Pancreas (tissue), 10 donors: ENCODE measurements at regions not wholly inside any gene's neighbourhood (a gene's known extent, or its start where the extent isn't known, plus 50 kb on each side); places are given as distances from the start of the nearest gene placed in this dataset.
A peak's percentile ranks its signal among the peaks of the same experiment; 100 is the strongest.

ENCODE experiments used
- ATAC-seq, 4 donors: fragments of 200-7000 bp; cut with Tn5 transposase; one replicate each; pipeline versions ENCODE4 v1.8.0 to v1.9.1; 2020; ENCODE audit warnings: mild to moderate bottlenecking in 4 of 4, moderate library complexity in 4 of 4
- DNase-seq, 6 donors: peaks; one replicate each; pipeline ENCODE4 v3.0.0-alpha.2; 2020
- FAIRE-seq: peaks from 2 replicates; lab custom pipeline; 2012; peaks lifted over from hg19 to GRCh38; lab: Jason Lieb, UNC
- H3K27ac ChIP-seq, 4 donors: fragments of 200-600 bp; sonication (generic); 1 replicate in 3 of 4; 2 replicates in 1 of 4; pipeline versions ENCODE4 v1.5.0 to v1.8.0; 2020
- H3K27me3 ChIP-seq, 4 donors: fragments of 200-600 bp; one replicate each; pipeline ENCODE4 v1.8.0; 2021
- H3K36me3 ChIP-seq, 3 donors: fragments of 200-600 bp; sonication (generic) in 1 of 3; one replicate each; pipeline versions ENCODE4 v1.5.0 to v1.8.0; 2020 to 2021
- H3K4me1 ChIP-seq, 3 donors: fragments of 200-600 bp; one replicate each; pipeline ENCODE4 v1.8.0; 2021
- H3K4me3 ChIP-seq, 4 donors: fragments of 200-600 bp; sonication (generic) in 2 of 4; one replicate each; pipeline versions ENCODE4 v1.5.0 to v1.8.0; 2020 to 2021
- H3K9me3 ChIP-seq, 4 donors: fragments of 200-600 bp; one replicate each; pipeline ENCODE4 v1.8.0; 2021
- CTCF ChIP-seq, 4 donors: fragments of 200-600 bp; sonication (generic) in 3 of 4; IDR thresholded peaks; one replicate each; pipeline versions ENCODE4 v1.5.0 to v1.8.0; 2021; ENCODE audit warnings: antibody characterized with exemption in 4 of 4
- WGBS, 2 donors: extraction: QIAGEN DNeasy Blood & Tissue Kit; methylation state at CpG; one replicate each; pipeline ENCODE4 v1.1.7; 2013; 5-methylcytosine and 5-hydroxymethylcytosine counted together
- intact Hi-C, 3 donors: fragments of 100-400 bp; cut with DNase I; formaldehyde crosslinking; loops; one replicate each; pipeline versions ENCODE4 v1.11.1 to v1.14.2; 2022
- donor health status: healthy with polysubstance abuse.
- donor health status: DM: no; HTN: no; CAD: no; lungs with moderate emphysema.
- donor health status: DM: no; HTN: no; CAD: no.
- donor health status: control.
- donor health status: control.
- donor health status: Bipolar disorder and iron deficiency.
- donor health status: DM: yes; HTN: yes; CAD: no.
- donor health status: DM: no; HTN: no; CAD: no.
- donor health status: DM: no; HTN: no; CAD: no.
- donor health status: DM: yes; HTN: yes; CAD: no.

- Histone ChIP-seq H3K4me3 (no peak overlapping the region), H3K27ac (no peak overlapping the region), H3K27me3 (no peaks in the 10 kb centered on the region), H3K9me3 (no peaks in the 10 kb centered on the region), H3K36me3 (no peaks in the 10 kb centered on the region), H3K4me1 (no peaks in the 10 kb centered on the region)
- intact Hi-C loops, result no loop called here
- DNase-seq, result no peak
- FAIRE-seq, result no peak
- WGBS, 2 donors, result 28 to 35% methylated on average over 4 of the region's 4 CpGs
- ATAC-seq, result peak in 2 of 4 donors; percentile 44 to 48
- no peak for TF ChIP-seq CTCF (IDR thresholded peaks at IDR 0.05)
Measured at GRCh38 chr17:68662037-68662432, 60.9 kb upstream of the FAM20A start.

- H3K4me1 ChIP-seq, result no peaks in the 10 kb centered on the region
- ATAC-seq, result no peak
- H3K4me3 ChIP-seq, result no peak overlapping the region
- no peak for FAIRE-seq
- H3K27ac ChIP-seq, result no peak overlapping the region
- intact Hi-C loops, result no loop called here
- no peak for TF ChIP-seq CTCF (IDR thresholded peaks at IDR 0.05)
- H3K27me3 ChIP-seq, result no peaks in the 10 kb centered on the region
- H3K9me3 ChIP-seq, result no peaks in the 10 kb centered on the region
- 73 to 79% methylated on average over 3 of the region's 3 CpGs for WGBS, 2 donors
- no peaks in the 10 kb centered on the region for H3K36me3 ChIP-seq
- no peak for DNase-seq
Measured at GRCh38 chr17:68661265-68662036, 60.3 kb upstream of the FAM20A start.

DNA sequence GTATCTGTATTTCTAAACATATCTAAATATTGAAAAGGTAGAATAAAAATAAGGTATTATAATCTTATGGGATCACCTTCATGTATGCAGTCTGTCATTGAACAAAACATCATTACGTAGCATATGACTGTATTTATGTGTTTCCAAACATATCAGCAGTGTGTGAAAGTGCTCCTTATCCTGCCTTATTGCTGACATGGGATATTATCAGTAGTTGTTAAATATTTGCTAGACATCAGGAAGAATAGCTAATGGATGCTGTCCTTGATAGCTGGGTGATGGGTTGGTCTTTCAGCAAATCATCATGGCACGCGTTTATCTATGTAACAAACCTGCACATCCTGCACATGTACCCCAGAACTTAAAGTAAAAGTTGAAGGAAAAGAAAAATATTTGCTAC is 59.1 kb upstream of the FAM20A start:
- no peaks in the 10 kb centered on the region for H3K4me1 ChIP-seq
- FAIRE-seq (no peak), ATAC-seq (peak in 1 of 4 donors; percentile 58), DNase-seq (no peak)
- intact Hi-C loops, result no loop called here
- H3K27me3 ChIP-seq, result no peaks in the 10 kb centered on the region
- TF ChIP-seq CTCF (IDR thresholded peaks at IDR 0.05), result no peak
- H3K4me3 ChIP-seq, result no peak overlapping the region
- WGBS, 2 donors, result 46 to 61% methylated on average over 3 of the region's 3 CpGs
- H3K9me3 ChIP-seq, result no peaks in the 10 kb centered on the region
- H3K27ac ChIP-seq, result no peak overlapping the region
- H3K36me3 ChIP-seq, result no peaks in the 10 kb centered on the region

DNA sequence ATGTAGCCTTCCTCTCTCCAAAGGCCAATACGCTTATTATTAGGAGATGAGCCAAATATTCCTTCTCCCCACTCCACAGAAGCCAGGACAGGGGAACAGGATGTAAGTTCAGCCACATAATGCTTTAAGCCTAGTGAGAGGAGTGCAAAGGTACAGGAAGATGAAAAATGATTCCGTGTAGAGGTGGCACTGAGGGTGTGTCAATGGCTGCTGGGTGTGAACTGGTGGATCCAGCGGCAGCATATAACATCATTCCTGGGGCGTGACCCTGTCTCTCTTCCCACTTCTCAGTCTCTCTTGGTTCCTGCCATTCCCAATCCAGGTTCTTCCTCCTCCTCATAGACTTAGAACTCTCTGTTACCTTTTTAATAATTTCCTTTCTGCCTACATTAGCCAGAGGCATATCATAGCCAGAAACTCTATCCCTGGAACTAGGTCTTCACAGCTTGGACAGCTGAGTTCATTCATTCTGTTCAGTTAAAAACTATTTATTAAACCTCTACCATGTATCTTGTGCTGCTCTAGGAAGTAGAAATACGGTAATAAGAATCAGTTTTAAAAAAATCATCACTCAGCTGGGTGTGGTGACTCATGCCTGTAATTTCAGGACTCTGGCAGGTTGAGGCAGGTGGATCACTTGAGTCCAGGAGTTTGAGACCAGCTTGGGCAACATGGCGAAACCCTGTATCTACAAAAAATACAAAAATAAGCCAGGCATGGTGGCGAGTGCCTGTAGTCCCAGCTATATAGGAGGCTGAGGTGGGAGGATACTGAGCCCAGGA is 58.0 kb upstream of the FAM20A start:
- Histone ChIP-seq H3K27me3 (no peaks in the 10 kb centered on the region), H3K36me3 (no peaks in the 10 kb centered on the region), H3K27ac (no peak overlapping the region), H3K4me1 (no peaks in the 10 kb centered on the region), H3K9me3 (no peaks in the 10 kb centered on the region), H3K4me3 (no peak overlapping the region)
- no peak for TF ChIP-seq CTCF (IDR thresholded peaks at IDR 0.05)
- WGBS, 2 donors, result 69 to 85% methylated on average over 7 of the region's 7 CpGs
- no peak for ATAC-seq
- no peak for DNase-seq
- FAIRE-seq, result no peak
- intact Hi-C loops, result no loop called here

GRCh38 chr17:68657576-68657975 is 56.4 kb upstream of the FAM20A start:
- H3K27ac ChIP-seq, result no peak overlapping the region
- no peak overlapping the region for H3K4me3 ChIP-seq
- H3K27me3 ChIP-seq, result no peaks in the 10 kb centered on the region
- ATAC-seq (no peak), FAIRE-seq (no peak), DNase-seq (no peak)
- TF ChIP-seq CTCF (IDR thresholded peaks at IDR 0.05), result no peak
- H3K36me3 ChIP-seq, result no peaks in the 10 kb centered on the region
- no peaks in the 10 kb centered on the region for H3K9me3 ChIP-seq
- intact Hi-C loops, result no loop called here
- H3K4me1 ChIP-seq, result no peaks in the 10 kb centered on the region
- 62 to 64% methylated on average over 2 of the region's 2 CpGs for WGBS, 2 donors
